ENCODE measurements at regions not wholly inside any gene's neighbourhood (a gene's known extent, or its start where the extent isn't known, plus 50 kb on each side); places are given as distances from the start of the nearest gene placed in this dataset.

DNA sequence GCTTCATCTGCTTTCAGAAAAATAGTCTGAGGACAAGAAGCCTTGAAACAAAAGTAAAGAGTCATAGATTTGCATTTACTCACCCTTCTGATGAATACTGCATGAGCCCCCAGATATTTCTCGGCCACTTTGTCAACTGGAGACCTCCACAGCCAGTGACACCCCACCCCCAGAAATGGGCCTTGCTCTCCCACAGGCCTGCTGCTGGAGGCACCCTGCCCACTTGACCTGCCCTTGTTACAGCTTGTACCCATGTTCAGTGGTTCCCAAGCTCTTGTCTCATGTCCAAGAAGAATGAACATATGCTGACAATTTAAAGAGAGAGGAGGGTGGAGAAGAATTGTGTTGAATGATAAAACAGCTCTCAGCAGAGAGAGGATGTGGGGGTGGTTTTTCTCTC, 225.1 kb downstream of the DCAF12L2 start:
- in situ Hi-C loops (cut with HindIII; ENCODE audit: extremely low pct_ligation_motif_present, low pct_unique_long_range_greater_than_20kb) (no loop called here), intact Hi-C loops (cut with micrococcal nuclease; ENCODE audit: unreplicated experiment) (no loop called here)
- DNase-seq (ENCODE audit: low spot score): no peak
- TF ChIP-seq ZNF282 (IDR thresholded peaks at IDR 0.05; ENCODE audit: partially characterized antibody): no peak
- no peak for TF ChIP-seq SMARCE1 (IDR thresholded peaks at IDR 0.05; ENCODE audit: borderline replicate concordance)
- no peak for TF ChIP-seq SAP130 (CRISPR knock-in tag; IDR thresholded peaks at IDR 0.05; ENCODE audit: low read depth)
- no peak for TF ChIP-seq ZNF326 (CRISPR knock-in tag; IDR thresholded peaks at IDR 0.05; ENCODE audit: borderline replicate concordance)
- TF ChIP-seq ZNF784 (CRISPR knock-in tag; IDR thresholded peaks at IDR 0.05; ENCODE audit: borderline replicate concordance): no peak
- no peak for TF ChIP-seq JUNB (CRISPR knock-in tag; IDR thresholded peaks at IDR 0.05; ENCODE audit: borderline replicate concordance)
- no peak for TF ChIP-seq ZKSCAN5 (CRISPR knock-in tag; IDR thresholded peaks at IDR 0.05)
- TF ChIP-seq CBX2 (IDR thresholded peaks at IDR 0.05; ENCODE audit: low read depth, low read length): no peak
- no peak for TF ChIP-seq CBX2 (CRISPR knock-in tag; IDR thresholded peaks at IDR 0.05; ENCODE audit: low read depth)
- TF ChIP-seq ZNF552 (CRISPR knock-in tag; IDR thresholded peaks at IDR 0.05; ENCODE audit: borderline replicate concordance): no peak
- Histone ChIP-seq H3K79me2 (ENCODE audit: insufficient read depth, low read length) (no peaks in the 10 kb centered on the region), H3K4me1 (ENCODE audit: insufficient read depth, low read length) (no peaks in the 10 kb centered on the region), H3K27me3 (ENCODE audit: control insufficient read depth in 1 of 2, insufficient read depth in 2 of 2, low read length in 2 of 2) (no peaks in the 10 kb centered on the region), H3K9me3 (ENCODE audit: low read length) (peaks cover 42% of the 10 kb centered on the region), H2AFZ (ENCODE audit: low read length) (no peak overlapping the region), H3K27ac (ENCODE audit: extremely low read length, insufficient read depth, low read length) (no peak overlapping the region), H3K4me2 (ENCODE audit: low read depth, low read length) (no peak overlapping the region), H3K36me3 (replicated peaks in 1 of 2; ENCODE audit: control insufficient read depth in 1 of 2, insufficient read depth in 2 of 2, low read length in 2 of 2) (no peaks in the 10 kb centered on the region), H3K4me3 (replicated peaks in 1 of 3; ENCODE audit: insufficient read depth in 1 of 3, low read depth in 2 of 3, low read length in 3 of 3) (no peak overlapping the region), H4K20me1 (ENCODE audit: insufficient read depth, low read length) (no peaks in the 10 kb centered on the region), H3K9ac (ENCODE audit: insufficient read depth, low read depth, low read length) (no peak overlapping the region)
- ChIA-PET CTCF (ENCODE audit: low intra/inter-chr PET ratio, low total read pairs) (no interaction called here), POLR2A (no interaction called here)
- no peak for FAIRE-seq
- BruUV-seq (replicated peaks): no TSS peak
- no peak for ATAC-seq
- WGBS (ENCODE audit: low lambda C conversion rate): 0% methylated on average over 1 of the region's 1 CpG

DNA sequence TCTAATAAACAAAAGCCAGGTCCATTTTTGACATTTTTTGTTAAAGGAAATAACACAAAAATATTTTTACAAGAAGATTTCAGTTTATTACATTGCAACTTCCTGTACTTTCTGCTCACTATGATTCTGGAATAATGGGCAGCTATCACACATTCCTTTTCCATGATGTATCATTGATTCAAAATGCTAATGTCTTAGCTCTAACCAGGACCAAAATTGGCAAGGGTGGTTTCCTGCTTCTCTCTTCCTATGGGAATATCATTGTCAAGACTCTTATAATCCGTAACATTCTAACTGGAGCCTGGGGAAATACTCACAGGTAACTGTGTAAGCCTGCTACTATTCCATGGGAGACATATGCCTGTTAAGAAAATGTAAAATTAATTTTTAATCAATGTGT, 218.6 kb downstream of the DCAF12L2 start:
- H3K27me3 ChIP-seq (ENCODE audit: control insufficient read depth in 1 of 2, insufficient read depth in 2 of 2, low read length in 2 of 2): no peaks in the 10 kb centered on the region
- no peak for FAIRE-seq
- H2AFZ ChIP-seq (ENCODE audit: low read length): no peak overlapping the region
- H4K20me1 ChIP-seq (ENCODE audit: insufficient read depth, low read length): no peaks in the 10 kb centered on the region
- H3K4me3 ChIP-seq (replicated peaks in 1 of 3; ENCODE audit: insufficient read depth in 1 of 3, low read depth in 2 of 3, low read length in 3 of 3): no peak overlapping the region
- intact Hi-C loops (cut with micrococcal nuclease; ENCODE audit: unreplicated experiment): no loop called here
- H3K9ac ChIP-seq (ENCODE audit: insufficient read depth, low read depth, low read length): no peak overlapping the region
- ChIA-PET POLR2A (no interaction called here), CTCF (ENCODE audit: low intra/inter-chr PET ratio, low total read pairs) (no interaction called here)
- peaks cover 42% of the 10 kb centered on the region for H3K9me3 ChIP-seq (ENCODE audit: low read length)
- no peak overlapping the region for H3K27ac ChIP-seq (ENCODE audit: extremely low read length, insufficient read depth, low read length)
- WGBS (ENCODE audit: low lambda C conversion rate): 0% methylated on average over 1 of the region's 1 CpG
- no peaks in the 10 kb centered on the region for H3K4me1 ChIP-seq (ENCODE audit: insufficient read depth, low read length)
- TF ChIP-seq RAD51 (IDR thresholded peaks at IDR 0.05; ENCODE audit: borderline replicate concordance): no peak
- TF ChIP-seq BCLAF1 (IDR thresholded peaks at IDR 0.05): no peak
- H3K4me2 ChIP-seq (ENCODE audit: low read depth, low read length): no peak overlapping the region
- no peaks in the 10 kb centered on the region for H3K36me3 ChIP-seq (replicated peaks in 1 of 2; ENCODE audit: control insufficient read depth in 1 of 2, insufficient read depth in 2 of 2, low read length in 2 of 2)
- ATAC-seq: no peak
- DNase-seq (ENCODE audit: low spot score): no peak
- no peaks in the 10 kb centered on the region for H3K79me2 ChIP-seq (ENCODE audit: insufficient read depth, low read length)
- no TSS peak for BruUV-seq (replicated peaks)
- in situ Hi-C loops (cut with HindIII; ENCODE audit: extremely low pct_ligation_motif_present, low pct_unique_long_range_greater_than_20kb): no loop called here
